Activated CD4-positive, alpha-beta memory T cell treated with anti-CD3 and anti-CD28 coated beads for 36 hours (primary cell): ENCODE measurements at regions not wholly inside any gene's neighbourhood (a gene's known extent, or its start where the extent isn't known, plus 50 kb on each side); places are given as distances from the start of the nearest gene placed in this dataset.

Experiments used
- CTCF ChIA-PET: fragments of 350-600 bp; sonication (Branson Sonifier 250); formaldehyde crosslinking; loops from one replicate; lab custom pipeline; 2021; ENCODE audit warnings: antibody characterized with exemption, inconsistent platforms; lab: Charles Lee
- POLR2A ChIA-PET: fragments of 350-600 bp; sonication (Branson Sonifier 250); formaldehyde crosslinking; loops from one replicate; lab custom pipeline; 2021; ENCODE audit warnings: antibody characterized with exemption; lab: Charles Lee
- DNase-seq: peaks from one replicate; pipeline ENCODE4 v3.0.0-alpha.2; 2020
- H3K27ac Mint-ChIP-seq: one replicate; pipeline ENCODE4 v1.8.0; 2021; ENCODE audit warnings: mixed read lengths
- H3K27me3 Mint-ChIP-seq: one replicate; pipeline ENCODE4 v1.8.0; 2021; ENCODE audit warnings: mixed read lengths
- H3K36me3 Mint-ChIP-seq: one replicate; pipeline ENCODE4 v1.8.0; 2021; ENCODE audit warnings: mixed read lengths
- H3K4me1 Mint-ChIP-seq: one replicate; pipeline ENCODE4 v1.8.0; 2021; ENCODE audit warnings: low read depth, mixed read lengths
- H3K4me3 Mint-ChIP-seq: one replicate; pipeline ENCODE4 v1.8.0; 2021; ENCODE audit warnings: mild to moderate bottlenecking, mixed read lengths
- H3K9me3 Mint-ChIP-seq: one replicate; pipeline ENCODE4 v1.8.0; 2021; ENCODE audit warnings: mixed read lengths
- intact Hi-C: fragments of 100-400 bp; cut with micrococcal nuclease; formaldehyde crosslinking; loops from one replicate; pipeline ENCODE4 v1.15.1; 2023

DNA sequence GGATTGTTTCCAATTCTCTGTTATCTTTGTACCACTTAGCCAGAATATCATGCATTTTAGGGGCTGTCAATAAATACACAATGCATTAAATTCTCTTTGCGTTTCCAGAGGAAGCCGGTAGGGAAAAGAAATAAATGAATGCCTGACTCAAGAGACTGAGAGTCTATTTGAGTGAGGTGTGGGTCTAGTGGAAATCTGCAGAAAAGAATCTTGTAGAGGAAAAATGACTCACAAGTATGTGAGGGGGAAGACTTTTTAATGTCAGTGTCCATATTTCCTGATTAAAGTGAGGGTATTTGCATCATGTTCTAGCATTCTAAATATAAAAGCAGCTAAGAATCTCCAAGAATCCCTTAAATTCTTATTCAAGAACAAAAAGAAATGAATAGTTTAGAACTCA is 271.1 kb downstream of the PTPRC start:
- no peaks in the 10 kb centered on the region for H3K9me3 Mint-ChIP-seq
- H3K36me3 Mint-ChIP-seq, result no peaks in the 10 kb centered on the region
- no peak overlapping the region for H3K27ac Mint-ChIP-seq
- CTCF ChIA-PET, result no interaction called here
- H3K4me1 Mint-ChIP-seq, result peaks cover 16% of the 10 kb centered on the region
- H3K27me3 Mint-ChIP-seq, result peaks cover 2% of the 10 kb centered on the region
- POLR2A ChIA-PET, result no interaction called here
- no peak overlapping the region for H3K4me3 Mint-ChIP-seq
- DNase-seq, result no peak
- intact Hi-C loops, result no loop called here

GRCh38 chr1:198910816-198911215 is 272.0 kb downstream of the PTPRC start:
- Mint-ChIP-seq H3K4me3 (no peak overlapping the region), H3K9me3 (no peaks in the 10 kb centered on the region), H3K4me1 (peaks cover 16% of the 10 kb centered on the region), H3K27me3 (peaks cover 2% of the 10 kb centered on the region), H3K27ac (no peak overlapping the region), H3K36me3 (no peaks in the 10 kb centered on the region)
- DNase-seq, result no peak
- intact Hi-C loops, result no loop called here
- ChIA-PET POLR2A (no interaction called here), CTCF (interaction anchor here (1.3 kb wide), 1 partner anchor 9 kb away, joined by 3 read pairs; no protein-coding TSS in a partner anchor)

- H3K9me3 Mint-ChIP-seq, result no peaks in the 10 kb centered on the region
- no peaks in the 10 kb centered on the region for H3K36me3 Mint-ChIP-seq
- H3K4me3 Mint-ChIP-seq, result no peak overlapping the region
- no peaks in the 10 kb centered on the region for H3K27me3 Mint-ChIP-seq
- intact Hi-C loops, result no loop called here
- ChIA-PET POLR2A (no interaction called here), CTCF (no interaction called here)
- DNase-seq, result no peak
- H3K4me1 Mint-ChIP-seq, result peaks cover 9% of the 10 kb centered on the region
- no peak overlapping the region for H3K27ac Mint-ChIP-seq
Observed at GRCh38 chr1:198912046-198912445, 273.2 kb downstream of the PTPRC start.

DNA sequence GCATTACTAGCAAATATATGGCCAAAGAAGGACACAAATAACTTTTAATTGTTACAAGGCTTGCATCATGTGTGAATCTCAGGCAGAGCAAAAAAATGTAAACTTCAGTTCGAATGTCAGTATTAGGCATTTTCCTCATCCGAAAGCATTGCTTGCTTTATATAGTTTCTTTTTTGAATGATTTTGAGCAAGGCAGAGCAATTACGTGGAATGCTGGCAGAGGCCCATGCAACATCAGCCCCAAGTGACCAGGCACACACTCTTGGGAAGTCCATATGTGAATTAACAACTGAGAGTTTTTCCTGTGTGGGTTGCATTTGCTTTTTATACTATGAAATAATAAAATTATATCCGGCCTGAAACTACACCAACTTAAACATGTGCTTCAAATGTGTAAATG is 274.8 kb downstream of the PTPRC start:
- DNase-seq, result no peak
- ChIA-PET CTCF (no interaction called here), POLR2A (no interaction called here)
- Mint-ChIP-seq H3K9me3 (no peaks in the 10 kb centered on the region), H3K36me3 (no peaks in the 10 kb centered on the region), H3K27ac (no peak overlapping the region), H3K4me3 (no peak overlapping the region), H3K27me3 (no peaks in the 10 kb centered on the region), H3K4me1 (peaks cover 12% of the 10 kb centered on the region)
- intact Hi-C loops, result no loop called here

- H3K27me3 Mint-ChIP-seq, result no peaks in the 10 kb centered on the region
- CTCF ChIA-PET, result interaction anchor here (0.6 to 1.1 kb wide), 2 partner anchors 13 to 199 kb away, joined by 3 to 4 read pairs; no protein-coding TSS in a partner anchor
- H3K36me3 Mint-ChIP-seq, result no peaks in the 10 kb centered on the region
- no peak overlapping the region for H3K27ac Mint-ChIP-seq
- intact Hi-C loops, result no loop called here
- H3K4me3 Mint-ChIP-seq, result no peak overlapping the region
- H3K4me1 Mint-ChIP-seq, result peaks cover 29% of the 10 kb centered on the region
- DNase-seq, result no peak
- POLR2A ChIA-PET, result no interaction called here
- no peaks in the 10 kb centered on the region for H3K9me3 Mint-ChIP-seq
Observed at GRCh38 chr1:198915327-198916231, 276.7 kb downstream of the PTPRC start.

DNA sequence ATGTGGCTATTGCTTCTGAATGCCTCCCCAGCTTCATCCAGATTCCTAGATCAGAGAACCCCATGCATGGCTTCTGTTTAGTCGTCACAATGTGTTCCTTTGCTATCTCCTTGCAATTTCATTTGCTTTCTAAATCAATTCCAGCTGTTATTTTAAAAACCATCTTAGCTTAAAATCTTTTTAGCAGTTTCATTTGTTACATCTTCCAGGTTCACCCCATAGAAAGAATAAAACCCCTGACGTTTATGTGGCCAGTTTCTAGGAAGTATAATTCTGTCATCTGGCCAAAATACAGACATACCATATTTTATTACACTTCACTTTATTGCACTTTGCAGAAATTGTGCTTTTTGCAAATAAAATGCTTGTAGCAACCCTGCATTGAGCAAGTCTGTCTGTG is 278.4 kb downstream of the PTPRC start:
- CTCF ChIA-PET, result interaction anchor here (1.1 to 1.2 kb wide), 2 partner anchors 20 to 196 kb away, joined by 3 to 4 read pairs; no protein-coding TSS in a partner anchor
- no peak overlapping the region for H3K27ac Mint-ChIP-seq
- no peak for DNase-seq
- no peaks in the 10 kb centered on the region for H3K36me3 Mint-ChIP-seq
- intact Hi-C loops, result no loop called here
- H3K4me1 Mint-ChIP-seq, result peaks cover 35% of the 10 kb centered on the region
- no peaks in the 10 kb centered on the region for H3K27me3 Mint-ChIP-seq
- H3K9me3 Mint-ChIP-seq, result no peaks in the 10 kb centered on the region
- POLR2A ChIA-PET, result interaction anchor here (1.2 kb wide), 1 partner anchor 19 kb away, joined by 4 read pairs; no protein-coding TSS in a partner anchor
- H3K4me3 Mint-ChIP-seq, result no peak overlapping the region

GRCh38 chr1:198918920-198919319 is 280.1 kb downstream of the PTPRC start:
- Mint-ChIP-seq H3K4me3 (no peak overlapping the region), H3K9me3 (no peaks in the 10 kb centered on the region), H3K4me1 (peaks cover 47% of the 10 kb centered on the region), H3K27ac (no peak overlapping the region), H3K27me3 (no peaks in the 10 kb centered on the region), H3K36me3 (no peaks in the 10 kb centered on the region)
- DNase-seq, result no peak
- CTCF ChIA-PET, result no interaction called here
- intact Hi-C loops, result loop anchor here (2.0 kb wide), 1 partner anchor 390 kb away; no protein-coding TSS in a partner anchor
- POLR2A ChIA-PET, result interaction anchor here (1.1 kb wide), 1 partner anchor 11 kb away, joined by 3 read pairs; no protein-coding TSS in a partner anchor

- H3K9me3 Mint-ChIP-seq, result no peaks in the 10 kb centered on the region
- CTCF ChIA-PET, result interaction anchor here (0.7 kb wide), 1 partner anchor 204 kb away, joined by 4 read pairs; no protein-coding TSS in a partner anchor
Observed at GRCh38 chr1:198919667-198920398, 281.0 kb downstream of the PTPRC start.

DNA sequence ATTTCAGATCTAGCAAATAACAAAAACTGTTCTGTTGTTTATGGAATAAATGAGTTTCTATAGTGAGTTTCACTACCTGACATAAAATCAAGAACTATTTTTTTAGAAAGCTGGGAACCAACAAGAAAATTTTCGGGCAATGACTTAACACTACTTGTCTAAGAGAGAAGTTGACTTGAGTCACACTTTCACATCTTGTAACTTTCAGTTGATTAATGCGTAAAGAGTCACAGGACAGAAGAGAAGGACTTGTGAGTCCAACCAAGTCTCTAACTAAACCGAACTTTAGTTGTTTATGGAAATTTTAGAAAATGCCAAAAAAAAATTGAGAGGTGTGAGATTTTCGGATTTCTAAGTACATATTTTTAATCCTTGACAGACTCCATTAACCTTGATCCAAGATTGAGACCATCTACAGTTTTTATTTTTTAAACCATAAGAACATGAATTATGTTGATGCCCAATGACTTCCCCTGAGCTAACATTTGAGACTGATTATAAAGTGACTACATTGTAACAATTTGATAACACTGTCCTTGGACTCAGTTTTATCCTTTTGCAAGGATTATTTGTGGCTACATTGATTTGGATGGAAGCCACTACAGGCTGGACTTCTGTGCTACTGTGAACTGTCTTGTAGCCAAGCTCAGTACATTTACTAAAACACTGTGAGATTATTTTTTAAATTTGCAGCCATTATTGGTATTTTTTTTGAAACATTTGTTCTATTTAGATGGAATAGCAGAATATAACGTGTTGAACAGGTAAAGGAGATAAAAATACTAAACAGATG is 284.0 kb downstream of the PTPRC start:
- H3K4me1 Mint-ChIP-seq, result peaks cover 58% of the 10 kb centered on the region
- H3K27ac Mint-ChIP-seq, result peak overlapping the region; percentile 66
- no peaks in the 10 kb centered on the region for H3K27me3 Mint-ChIP-seq
- ChIA-PET POLR2A (interaction anchor here (1.0 to 1.5 kb wide), 2 partner anchors 14 kb away, joined by 3 to 5 read pairs; no protein-coding TSS in a partner anchor), CTCF (interaction anchor here (1.0 kb wide), 1 partner anchor 15 kb away, joined by 4 read pairs; no protein-coding TSS in a partner anchor)
- H3K36me3 Mint-ChIP-seq, result no peaks in the 10 kb centered on the region
- H3K4me3 Mint-ChIP-seq, result no peak overlapping the region
- intact Hi-C loops, result loop anchor here (1.0 to 5.0 kb wide), 4 partner anchors 12 to 401 kb away; no protein-coding TSS in a partner anchor
- no peaks in the 10 kb centered on the region for H3K9me3 Mint-ChIP-seq
- no peak for DNase-seq

More at GRCh38 chr1:198919667-198920398, 281.0 kb downstream of the PTPRC start:
- POLR2A ChIA-PET, result interaction anchor here (0.9 to 1.1 kb wide), 3 partner anchors 10 to 252 kb away, joined by 3 to 5 read pairs (median 3); no protein-coding TSS in a partner anchor
- Mint-ChIP-seq H3K4me3 (peak overlapping the region; percentile 54), H3K27me3 (no peaks in the 10 kb centered on the region), H3K36me3 (no peaks in the 10 kb centered on the region), H3K27ac (peak overlapping the region; percentile 73), H3K4me1 (peaks cover 54% of the 10 kb centered on the region)
- intact Hi-C loops, result loop anchor here (1.0 to 5.0 kb wide), 7 partner anchors 39 to 398 kb away; no protein-coding TSS in a partner anchor
- no peak for DNase-seq

DNA sequence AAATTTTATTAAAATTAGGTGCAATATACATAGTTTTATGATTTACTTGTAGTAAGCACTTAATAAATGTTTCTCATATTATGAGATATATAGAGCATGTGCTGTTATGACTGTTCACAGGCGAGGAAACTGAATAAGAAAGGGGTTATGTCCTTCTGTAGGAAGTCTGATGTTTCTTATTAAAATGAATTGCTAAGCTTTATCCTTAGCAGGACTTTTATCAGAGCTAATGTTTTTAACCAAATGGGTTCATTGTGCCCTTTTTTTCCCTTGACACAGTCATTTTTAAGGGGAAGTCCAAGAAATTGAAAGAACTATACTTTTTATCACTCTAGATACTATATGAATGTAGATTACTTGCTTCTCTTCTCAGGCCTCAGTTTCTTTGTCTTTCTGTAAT is 285.2 kb downstream of the PTPRC start:
- Mint-ChIP-seq H3K4me3 (no peak overlapping the region), H3K27ac (no peak overlapping the region), H3K27me3 (no peaks in the 10 kb centered on the region), H3K4me1 (peaks cover 48% of the 10 kb centered on the region), H3K9me3 (no peaks in the 10 kb centered on the region), H3K36me3 (no peaks in the 10 kb centered on the region)
- intact Hi-C loops, result loop anchor here (5.0 kb wide), 3 partner anchors 118 to 402 kb away; no protein-coding TSS in a partner anchor
- DNase-seq, result no peak
- ChIA-PET POLR2A (interaction anchor here (1.5 kb wide), 1 partner anchor 13 kb away, joined by 5 read pairs; no protein-coding TSS in a partner anchor), CTCF (no interaction called here)

GRCh38 chr1:198925567-198925966 is 286.7 kb downstream of the PTPRC start:
- POLR2A ChIA-PET, result interaction anchor here (1.0 kb wide), 2 partner anchors 10 to 11 kb away, joined by 3 to 4 read pairs; no protein-coding TSS in a partner anchor
- no peak overlapping the region for H3K27ac Mint-ChIP-seq
- no peak for DNase-seq
- H3K36me3 Mint-ChIP-seq, result no peaks in the 10 kb centered on the region
- intact Hi-C loops, result no loop called here
- no peaks in the 10 kb centered on the region for H3K27me3 Mint-ChIP-seq
- CTCF ChIA-PET, result interaction anchor here (1.4 kb wide), 2 partner anchors 11 to 188 kb away, joined by 3 to 4 read pairs; no protein-coding TSS in a partner anchor
- H3K4me1 Mint-ChIP-seq, result peaks cover 45% of the 10 kb centered on the region
- no peak overlapping the region for H3K4me3 Mint-ChIP-seq
- no peaks in the 10 kb centered on the region for H3K9me3 Mint-ChIP-seq
